ENCODE measurements at regions not wholly inside any gene's neighbourhood (a gene's known extent, or its start where the extent isn't known, plus 50 kb on each side); places are given as distances from the start of the nearest gene placed in this dataset.

DNA sequence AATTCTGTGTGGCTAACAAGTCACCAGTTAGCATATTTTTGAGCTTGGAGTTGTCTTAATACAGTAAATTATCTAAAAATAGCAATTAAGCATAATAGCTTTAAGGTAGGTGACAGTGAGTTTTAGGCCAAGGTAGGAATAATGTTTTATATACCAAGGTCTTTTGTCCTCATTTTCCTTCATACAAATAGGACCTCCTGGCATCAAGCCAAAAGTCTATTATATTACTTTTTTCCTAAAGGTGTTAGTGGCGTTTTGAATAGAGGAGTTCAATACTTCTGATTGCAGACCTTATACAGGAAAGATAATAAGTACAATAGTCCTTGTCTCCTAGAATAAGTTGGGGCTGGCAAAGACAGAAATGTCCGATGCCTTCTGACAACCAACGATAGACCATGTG, 2277.7 kb downstream of the TP53TG3F start:
- Mint-ChIP-seq H3K4me1 (ENCODE audit: low read depth) (no peaks in the 10 kb centered on the region), H3K36me3 (no peaks in the 10 kb centered on the region), H3K9me3 (ENCODE audit: low read depth) (peaks cover 60% of the 10 kb centered on the region), H3K4me3 (no peak overlapping the region), H3K27me3 (no peaks in the 10 kb centered on the region), H3K27ac (no peak overlapping the region)

DNA sequence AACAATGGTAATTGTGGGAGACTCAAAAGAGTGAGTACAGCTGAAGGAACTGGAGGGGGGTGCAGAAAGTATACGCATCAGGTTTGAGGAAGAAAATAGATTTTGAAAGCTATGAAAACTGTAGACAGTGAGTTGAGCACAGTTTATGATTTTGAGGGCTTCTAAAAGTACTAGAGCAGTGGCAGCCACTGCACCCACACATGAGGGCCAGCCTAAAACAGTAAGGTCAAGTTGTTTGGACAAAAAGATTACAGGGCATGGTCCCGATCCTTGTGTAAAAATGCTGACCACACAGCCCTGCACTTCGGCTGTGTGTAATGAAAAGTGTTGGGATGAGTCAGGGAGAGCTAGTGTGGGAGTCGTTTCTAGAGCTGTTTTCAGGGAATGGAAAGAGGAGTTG, 2282.1 kb downstream of the TP53TG3F start:
- H3K9me3 Mint-ChIP-seq (ENCODE audit: low read depth) = peaks cover 67% of the 10 kb centered on the region
- H3K27ac Mint-ChIP-seq = no peak overlapping the region
- no peaks in the 10 kb centered on the region for H3K4me1 Mint-ChIP-seq (ENCODE audit: low read depth)
- H3K4me3 Mint-ChIP-seq = no peak overlapping the region
- H3K36me3 Mint-ChIP-seq = peaks cover 2% of the 10 kb centered on the region
- no peaks in the 10 kb centered on the region for H3K27me3 Mint-ChIP-seq

DNA sequence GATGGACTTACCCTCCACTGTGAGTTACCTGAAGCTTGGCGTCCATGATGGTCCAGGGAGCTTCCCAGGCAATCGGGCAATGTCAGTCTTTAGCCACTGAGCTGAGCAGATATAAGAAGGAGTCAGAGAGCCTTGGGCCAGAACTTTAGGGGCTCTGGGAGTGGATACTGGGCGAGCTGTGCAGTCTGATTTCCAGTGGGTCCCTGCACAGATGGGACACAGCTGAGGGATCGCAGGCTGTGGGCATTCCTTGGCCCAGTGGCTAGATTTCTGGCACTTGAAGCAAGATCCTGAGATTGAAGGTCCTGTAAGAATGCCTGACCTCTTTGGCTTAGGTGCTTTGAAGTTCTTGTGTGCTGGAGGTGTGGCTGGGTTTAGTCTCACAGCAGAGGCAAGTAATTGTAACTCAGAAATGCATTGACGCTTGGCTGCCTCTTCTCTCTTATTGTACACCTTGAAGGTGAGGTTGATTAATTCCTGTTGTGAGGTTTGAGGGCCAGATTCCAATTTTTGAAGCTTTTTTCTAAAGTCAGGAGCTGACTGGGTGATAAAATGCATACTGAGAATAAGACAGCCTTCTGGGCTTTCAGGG, 2283.8 kb downstream of the TP53TG3F start:
- Mint-ChIP-seq H3K9me3 (ENCODE audit: low read depth) (peaks cover 59% of the 10 kb centered on the region), H3K4me3 (no peak overlapping the region), H3K27ac (no peak overlapping the region), H3K27me3 (no peaks in the 10 kb centered on the region), H3K4me1 (ENCODE audit: low read depth) (no peaks in the 10 kb centered on the region), H3K36me3 (peaks cover 2% of the 10 kb centered on the region)

DNA sequence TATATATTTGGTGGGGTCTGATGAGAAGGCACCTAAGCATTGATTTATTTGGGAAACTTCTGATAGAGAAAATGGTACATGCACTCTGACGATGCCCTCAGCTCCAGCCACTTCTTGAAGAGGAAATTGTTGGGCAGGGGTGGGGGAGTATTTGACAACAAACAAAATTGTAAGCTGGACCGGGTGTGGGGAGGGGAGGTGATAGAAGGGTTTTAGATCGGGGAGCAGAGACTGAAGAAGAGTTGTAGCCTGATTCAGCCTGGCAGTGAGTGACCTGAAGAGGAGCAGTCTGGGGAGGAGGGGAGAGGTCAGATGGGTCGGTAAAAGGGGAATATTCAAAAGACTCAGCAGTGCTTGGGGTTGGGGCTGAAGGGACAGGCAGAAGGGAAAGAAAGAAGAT, 2284.7 kb downstream of the TP53TG3F start:
- peaks cover 53% of the 10 kb centered on the region for H3K9me3 Mint-ChIP-seq (ENCODE audit: low read depth)
- H3K4me3 Mint-ChIP-seq = no peak overlapping the region
- peaks cover 2% of the 10 kb centered on the region for H3K36me3 Mint-ChIP-seq
- no peak overlapping the region for H3K27ac Mint-ChIP-seq
- no peaks in the 10 kb centered on the region for H3K27me3 Mint-ChIP-seq
- H3K4me1 Mint-ChIP-seq (ENCODE audit: low read depth) = no peaks in the 10 kb centered on the region

DNA sequence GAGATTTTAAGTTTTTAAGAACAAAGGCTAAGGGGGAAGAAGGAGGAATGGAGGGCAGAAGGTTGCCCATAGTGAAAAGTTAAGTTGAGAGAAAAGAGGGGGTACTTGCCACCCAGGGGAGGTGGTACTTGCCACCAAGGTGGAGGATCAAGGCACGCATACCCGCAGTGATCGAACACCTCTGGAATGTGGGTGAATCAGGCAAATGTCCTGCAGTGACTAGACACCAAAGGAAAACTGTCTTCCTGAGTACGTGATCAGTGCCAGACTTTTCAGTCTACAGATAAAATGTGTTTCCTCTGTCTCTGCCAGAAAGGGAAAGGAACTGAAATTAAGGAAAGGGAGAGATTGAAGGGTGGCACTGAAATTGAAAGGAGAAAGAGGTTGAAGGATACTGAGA, 2285.3 kb downstream of the TP53TG3F start:
- no peak overlapping the region for H3K27ac Mint-ChIP-seq
- H3K36me3 Mint-ChIP-seq = peaks cover 2% of the 10 kb centered on the region
- H3K4me3 Mint-ChIP-seq = no peak overlapping the region
- H3K4me1 Mint-ChIP-seq (ENCODE audit: low read depth) = no peaks in the 10 kb centered on the region
- H3K9me3 Mint-ChIP-seq (ENCODE audit: low read depth) = peaks cover 46% of the 10 kb centered on the region
- no peaks in the 10 kb centered on the region for H3K27me3 Mint-ChIP-seq

DNA sequence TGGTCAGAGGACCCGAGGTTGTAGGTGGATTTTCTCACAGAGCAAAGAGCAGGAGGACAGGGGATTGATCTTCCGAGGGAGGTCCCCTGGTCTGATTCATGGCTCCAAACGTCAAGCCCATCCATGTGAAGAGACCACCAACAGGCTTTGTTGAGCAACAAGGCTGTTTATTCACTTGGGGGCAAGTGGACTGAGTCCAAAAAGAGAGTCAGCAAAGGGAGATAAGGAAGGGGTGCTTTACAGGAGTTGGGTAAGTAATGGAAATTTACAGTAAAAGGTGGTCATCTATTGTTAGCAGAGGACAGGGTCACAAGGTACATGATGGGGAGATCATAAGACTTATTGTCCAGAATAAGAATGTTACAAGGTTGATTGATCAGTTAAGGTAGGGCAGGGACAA, 2285.8 kb downstream of the TP53TG3F start:
- H3K27ac Mint-ChIP-seq = no peak overlapping the region
- peaks cover 2% of the 10 kb centered on the region for H3K36me3 Mint-ChIP-seq
- no peaks in the 10 kb centered on the region for H3K4me1 Mint-ChIP-seq (ENCODE audit: low read depth)
- no peak overlapping the region for H3K4me3 Mint-ChIP-seq
- no peaks in the 10 kb centered on the region for H3K27me3 Mint-ChIP-seq
- peaks cover 42% of the 10 kb centered on the region for H3K9me3 Mint-ChIP-seq (ENCODE audit: low read depth)

DNA sequence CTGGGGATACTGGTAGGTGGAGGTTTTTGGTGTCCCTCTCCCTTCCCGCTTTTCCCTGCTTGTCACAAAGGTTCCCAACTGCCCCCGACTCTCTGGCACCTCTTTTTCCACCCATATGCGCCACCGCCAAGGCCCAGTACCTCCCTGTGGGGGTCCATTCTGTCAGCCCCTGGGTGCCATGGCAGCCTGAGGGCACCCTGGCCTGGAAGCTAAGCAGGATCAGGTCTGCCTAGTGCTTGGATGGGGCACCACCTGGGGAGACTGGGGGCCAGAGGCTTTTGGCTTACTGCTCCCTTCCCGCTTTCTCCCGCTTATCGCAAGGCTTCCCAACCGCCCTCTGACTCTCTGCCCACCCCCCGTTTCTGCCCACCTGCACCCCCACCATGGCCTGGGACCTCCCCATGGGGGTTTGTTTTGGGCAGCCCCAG, 2286.4 kb downstream of the TP53TG3F start:
- peaks cover 36% of the 10 kb centered on the region for H3K9me3 Mint-ChIP-seq (ENCODE audit: low read depth)
- no peak overlapping the region for H3K27ac Mint-ChIP-seq
- H3K4me3 Mint-ChIP-seq = no peak overlapping the region
- H3K36me3 Mint-ChIP-seq = peaks cover 2% of the 10 kb centered on the region
- H3K4me1 Mint-ChIP-seq (ENCODE audit: low read depth) = no peaks in the 10 kb centered on the region
- H3K27me3 Mint-ChIP-seq = no peaks in the 10 kb centered on the region

DNA sequence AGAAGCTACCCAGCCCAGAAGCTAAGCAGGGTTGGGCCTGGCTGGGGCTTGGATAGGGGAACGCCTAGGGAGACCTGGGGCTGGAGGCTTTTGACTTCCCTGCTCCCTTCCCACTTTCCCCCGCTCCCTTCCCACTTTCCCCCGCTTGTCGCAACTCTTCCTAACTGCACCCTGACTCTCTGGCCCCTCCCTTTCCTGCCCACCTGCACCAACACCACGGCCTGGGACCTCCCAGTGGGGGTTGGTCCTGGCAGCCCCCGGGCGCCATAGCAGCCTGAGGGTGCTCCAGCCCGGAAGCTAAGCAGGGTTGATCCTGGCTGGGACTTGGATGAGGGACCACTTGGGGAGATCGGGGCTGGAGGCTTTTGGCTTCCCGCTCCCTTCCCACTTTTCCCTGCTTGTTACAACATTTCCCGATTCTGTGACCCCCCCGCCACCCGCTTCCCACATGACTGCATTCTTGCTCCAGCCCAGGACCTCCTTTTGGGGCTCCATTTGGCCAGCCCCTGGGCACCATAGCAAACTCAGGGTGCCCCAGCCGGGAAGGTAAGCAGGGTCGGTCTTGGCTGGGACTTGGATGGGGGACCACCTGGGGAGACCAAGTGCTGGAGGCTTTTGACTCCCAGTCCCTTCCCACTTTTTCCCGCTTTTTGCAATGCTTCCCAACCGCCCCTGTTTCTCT, 2287.0 kb downstream of the TP53TG3F start:
- H3K4me3 Mint-ChIP-seq = no peak overlapping the region
- H3K36me3 Mint-ChIP-seq = peaks cover 2% of the 10 kb centered on the region
- no peaks in the 10 kb centered on the region for H3K4me1 Mint-ChIP-seq (ENCODE audit: low read depth)
- no peaks in the 10 kb centered on the region for H3K27me3 Mint-ChIP-seq
- H3K27ac Mint-ChIP-seq = no peak overlapping the region
- H3K9me3 Mint-ChIP-seq (ENCODE audit: low read depth) = peaks cover 30% of the 10 kb centered on the region

DNA sequence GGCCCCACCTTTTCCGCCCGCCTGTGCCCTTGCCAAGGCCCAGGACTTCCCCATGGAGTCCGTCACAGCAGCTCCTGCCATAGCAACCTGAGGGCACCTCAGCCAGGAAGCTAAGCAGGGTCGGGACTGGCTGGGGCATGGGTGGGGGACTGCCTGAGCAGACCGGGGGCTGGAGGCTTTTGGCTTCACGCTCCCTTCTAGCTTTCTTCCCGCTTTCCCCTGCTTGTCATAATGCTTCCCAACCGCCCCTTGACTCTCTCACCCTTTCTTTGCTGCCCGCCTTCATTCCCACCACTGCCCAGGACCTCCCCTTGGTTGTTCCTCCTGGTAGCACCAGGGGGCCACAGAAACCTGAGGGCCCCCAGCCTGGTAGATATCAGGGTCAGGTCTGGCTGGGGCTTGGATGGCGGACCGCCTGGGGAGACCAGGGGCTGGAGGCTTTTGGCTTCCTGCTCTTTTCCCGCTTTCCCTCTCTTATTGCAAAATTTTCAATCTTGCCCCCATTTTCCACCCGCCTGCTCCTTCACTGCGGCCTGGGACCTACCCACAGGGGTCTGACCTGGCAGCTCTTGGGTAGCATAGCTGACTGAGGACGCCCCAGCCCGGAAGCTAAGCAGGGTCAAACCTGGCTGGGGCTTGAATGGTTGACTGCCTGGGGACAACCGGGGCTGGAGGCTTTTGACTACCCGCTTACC, 2287.7 kb downstream of the TP53TG3F start:
- no peak overlapping the region for H3K4me3 Mint-ChIP-seq
- H3K27ac Mint-ChIP-seq = no peak overlapping the region
- H3K36me3 Mint-ChIP-seq = peaks cover 2% of the 10 kb centered on the region
- H3K27me3 Mint-ChIP-seq = no peaks in the 10 kb centered on the region
- peaks cover 24% of the 10 kb centered on the region for H3K9me3 Mint-ChIP-seq (ENCODE audit: low read depth)
- H3K4me1 Mint-ChIP-seq (ENCODE audit: low read depth) = no peaks in the 10 kb centered on the region

DNA sequence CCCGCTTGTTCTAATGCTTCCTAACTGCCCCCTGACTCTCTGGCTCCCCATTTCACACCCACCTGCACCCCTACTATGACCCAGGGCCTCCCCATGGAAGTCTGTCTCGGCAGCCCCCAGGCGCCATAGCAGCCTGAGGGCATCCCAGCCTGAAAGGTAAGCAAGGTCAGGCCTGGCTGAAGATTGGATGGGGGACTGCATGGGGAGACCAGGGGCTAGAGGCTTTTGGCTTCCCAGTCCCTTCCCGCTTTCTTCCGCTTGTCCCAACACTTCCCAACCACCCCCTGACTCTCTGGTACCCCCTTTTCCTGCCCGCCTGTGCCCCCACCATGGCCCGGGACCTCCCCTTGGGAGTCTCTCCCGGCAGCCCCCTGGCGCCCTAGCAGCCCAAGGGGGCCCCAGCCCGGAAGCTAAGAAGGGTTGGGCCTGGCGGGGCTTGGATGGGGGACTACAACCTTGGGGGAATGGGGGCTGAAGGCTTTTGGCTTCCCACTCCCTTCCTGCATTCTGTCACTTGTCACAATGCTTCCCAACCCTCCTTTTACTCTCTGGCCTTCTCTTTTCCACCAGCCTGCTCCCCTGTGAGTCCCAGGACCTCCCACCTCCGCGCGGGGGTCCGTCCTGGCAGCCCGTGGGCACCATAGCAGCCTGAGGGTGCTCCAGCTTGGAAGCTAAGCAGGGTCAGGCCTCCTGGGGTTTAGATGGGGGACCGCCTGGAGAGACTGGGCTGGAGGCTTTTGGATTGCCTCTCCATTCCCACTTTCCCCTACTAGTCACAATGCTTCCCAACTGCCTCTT, 2288.4 kb downstream of the TP53TG3F start:
- Mint-ChIP-seq H3K9me3 (ENCODE audit: low read depth) (peaks cover 18% of the 10 kb centered on the region), H3K4me1 (ENCODE audit: low read depth) (no peaks in the 10 kb centered on the region), H3K27me3 (no peaks in the 10 kb centered on the region), H3K27ac (no peak overlapping the region), H3K36me3 (peaks cover 2% of the 10 kb centered on the region), H3K4me3 (no peak overlapping the region)

DNA sequence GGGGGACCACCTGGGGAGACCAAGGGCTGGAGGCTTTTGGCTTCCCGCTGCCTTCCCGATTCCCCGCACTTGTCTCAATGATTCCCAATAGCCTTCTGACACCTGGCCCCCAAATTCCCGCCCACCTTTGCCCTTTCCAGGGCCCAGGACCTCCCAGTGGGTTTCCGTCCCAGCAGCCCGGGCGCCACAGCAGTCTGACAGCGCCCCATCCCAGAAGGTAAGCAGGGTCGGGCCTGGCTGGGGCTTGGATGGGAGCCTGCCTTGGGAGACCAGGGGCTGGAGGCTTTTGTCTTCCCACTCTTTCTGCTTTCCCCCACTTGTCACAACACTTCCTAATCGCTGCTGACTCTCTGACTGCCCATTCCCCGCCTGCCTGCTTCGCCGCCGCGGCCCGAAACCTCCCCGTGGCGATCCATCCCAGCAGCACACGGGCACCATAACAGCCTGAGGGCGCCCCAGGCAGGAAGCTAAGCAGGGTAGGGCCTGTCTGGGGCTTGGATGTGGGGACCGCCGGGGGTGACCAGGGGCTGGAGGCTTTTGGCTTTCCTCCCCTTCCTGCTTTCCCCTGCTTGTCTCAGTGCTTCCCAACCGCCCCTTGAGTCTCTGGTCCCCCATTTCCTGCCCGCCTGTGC, 2289.3 kb downstream of the TP53TG3F start:
- Mint-ChIP-seq H3K4me3 (no peak overlapping the region), H3K4me1 (ENCODE audit: low read depth) (no peaks in the 10 kb centered on the region), H3K9me3 (ENCODE audit: low read depth) (peaks cover 17% of the 10 kb centered on the region), H3K36me3 (peaks cover 2% of the 10 kb centered on the region), H3K27me3 (no peaks in the 10 kb centered on the region), H3K27ac (no peak overlapping the region)

DNA sequence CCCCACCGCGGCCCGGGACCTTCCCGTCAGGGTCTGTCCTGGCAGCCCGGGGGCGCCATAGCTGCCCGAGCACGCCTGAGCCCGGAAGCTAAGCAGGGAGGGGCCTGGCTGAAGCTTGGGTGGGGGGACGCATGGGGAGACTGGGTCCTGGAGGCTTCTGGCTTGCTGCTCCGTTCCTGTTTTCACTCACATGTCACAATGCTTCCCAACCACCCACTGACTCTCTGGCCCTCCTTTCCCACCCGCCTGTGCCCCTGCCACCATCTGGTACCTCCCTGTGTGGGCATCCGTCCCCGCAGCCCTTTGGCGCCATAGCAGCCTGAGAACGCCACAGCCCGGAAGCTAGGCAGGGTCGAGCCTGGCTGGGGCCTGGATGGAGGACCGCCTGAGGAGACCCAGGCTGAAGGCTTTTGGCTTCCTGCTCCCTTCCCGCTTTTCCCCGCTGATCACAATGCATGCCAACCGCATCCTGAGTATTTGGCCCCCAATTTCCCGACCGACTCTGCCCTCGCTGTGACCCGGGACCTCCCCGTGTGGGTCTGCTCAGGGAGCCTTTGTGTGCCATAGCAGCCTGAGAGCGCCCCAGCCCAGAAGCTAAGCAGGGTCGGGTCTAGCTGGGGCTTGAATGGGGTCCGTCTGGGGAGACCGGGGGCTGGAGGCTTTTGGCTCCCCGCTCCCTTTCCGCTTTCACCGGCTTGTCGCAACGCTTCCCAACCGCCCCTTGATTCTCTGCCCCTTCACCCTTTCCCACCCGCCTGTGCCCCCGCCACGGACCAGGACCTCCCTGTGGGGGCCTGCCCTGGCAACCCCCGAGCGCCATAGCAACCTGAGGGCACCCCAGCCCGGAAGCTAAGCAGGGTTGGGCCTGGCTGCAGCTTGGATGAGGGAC, 2290.1 kb downstream of the TP53TG3F start:
- no peaks in the 10 kb centered on the region for H3K4me1 Mint-ChIP-seq (ENCODE audit: low read depth)
- no peak overlapping the region for H3K27ac Mint-ChIP-seq
- peaks cover 2% of the 10 kb centered on the region for H3K36me3 Mint-ChIP-seq
- H3K27me3 Mint-ChIP-seq = no peaks in the 10 kb centered on the region
- peaks cover 9% of the 10 kb centered on the region for H3K9me3 Mint-ChIP-seq (ENCODE audit: low read depth)
- no peak overlapping the region for H3K4me3 Mint-ChIP-seq

DNA sequence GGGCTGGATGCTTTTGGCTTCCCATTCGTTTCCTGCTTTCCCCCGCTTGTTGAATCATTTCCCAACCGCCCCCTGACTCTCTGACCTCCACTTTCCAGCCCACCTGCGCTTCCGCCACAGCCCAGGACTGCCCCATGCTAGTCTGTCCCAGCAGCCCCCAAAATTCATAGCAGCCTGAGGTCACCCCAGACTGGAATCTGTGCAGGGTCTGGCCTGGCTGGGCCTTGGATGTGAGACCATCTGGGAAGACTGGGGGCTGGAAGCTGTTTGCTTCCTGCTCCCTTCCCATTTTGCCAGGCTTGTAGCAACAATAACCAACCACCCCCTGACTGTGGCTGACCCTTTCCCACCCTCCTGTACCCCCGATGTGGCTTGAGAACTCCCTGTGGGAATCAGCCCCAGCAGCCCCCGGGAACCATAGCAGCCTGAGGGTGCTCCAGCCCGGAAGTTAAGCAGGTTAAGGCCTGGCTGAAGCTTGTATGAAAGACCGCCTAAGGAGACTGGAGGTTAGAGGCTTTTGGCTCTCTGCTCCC, 2290.8 kb downstream of the TP53TG3F start:
- Mint-ChIP-seq H3K9me3 (ENCODE audit: low read depth) (peaks cover 3% of the 10 kb centered on the region), H3K36me3 (peaks cover 2% of the 10 kb centered on the region), H3K4me3 (no peak overlapping the region), H3K27me3 (no peaks in the 10 kb centered on the region), H3K27ac (no peak overlapping the region), H3K4me1 (ENCODE audit: low read depth) (no peaks in the 10 kb centered on the region)

DNA sequence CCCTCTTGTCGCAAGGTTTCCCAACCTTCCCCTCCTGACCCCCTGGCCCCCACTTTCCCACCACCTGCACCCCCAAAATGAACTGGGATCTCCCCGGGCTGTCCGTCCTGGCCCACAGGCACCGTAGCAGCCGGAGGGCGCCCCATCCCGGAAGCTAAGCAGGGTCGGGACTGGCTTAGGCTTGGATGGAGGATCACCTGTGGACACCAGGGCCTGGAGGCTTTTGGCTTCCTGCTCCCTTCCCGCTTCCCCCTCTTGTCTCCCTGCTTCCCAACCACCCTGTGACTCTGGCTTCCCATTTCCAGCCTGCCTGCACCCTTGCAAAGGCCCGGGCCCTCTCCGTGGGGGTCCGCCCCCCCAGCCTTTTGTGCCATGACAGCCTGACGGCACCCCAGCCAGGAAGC, 2291.3 kb downstream of the TP53TG3F start:
- Mint-ChIP-seq H3K36me3 (no peaks in the 10 kb centered on the region), H3K27me3 (no peaks in the 10 kb centered on the region), H3K9me3 (ENCODE audit: low read depth) (no peaks in the 10 kb centered on the region), H3K4me3 (no peak overlapping the region), H3K4me1 (ENCODE audit: low read depth) (no peaks in the 10 kb centered on the region), H3K27ac (no peak overlapping the region)
